ENCODE measurements at regions not wholly inside any gene's neighbourhood (a gene's known extent, or its start where the extent isn't known, plus 50 kb on each side); places are given as distances from the start of the nearest gene placed in this dataset.

GRCh38 chr2:33897741-33898140 lies 298.6 kb upstream of the FAM98A start:
- TF ChIP-seq CTCF (IDR thresholded peaks at IDR 0.05; ENCODE audit: insufficient read depth, low read length, poor library complexity, severe bottlenecking), result no peak
- TF ChIP-seq EZH2phosphoT487 (conservative IDR thresholded peaks at IDR 0.05; ENCODE audit: low read length), result no peak

Data from SU-DHL-6 (cell line).